GM19395 (cell line): ENCODE measurements at regions not wholly inside any gene's neighbourhood (a gene's known extent, or its start where the extent isn't known, plus 50 kb on each side); places are given as distances from the start of the nearest gene placed in this dataset.

Experiments
- ATAC-seq: cut with Tn5 transposase; IDR thresholded peaks from one replicate; pipeline ENCODE4 v1.9.1; 2021; ENCODE audit warnings: mild to moderate bottlenecking, moderate library complexity; ENCODE audit not compliant: unreplicated experiment

GRCh38 chr7:46233585-46234329, 312.7 kb upstream of the IGFBP3 start:
- peak; percentile 87 for ATAC-seq

DNA sequence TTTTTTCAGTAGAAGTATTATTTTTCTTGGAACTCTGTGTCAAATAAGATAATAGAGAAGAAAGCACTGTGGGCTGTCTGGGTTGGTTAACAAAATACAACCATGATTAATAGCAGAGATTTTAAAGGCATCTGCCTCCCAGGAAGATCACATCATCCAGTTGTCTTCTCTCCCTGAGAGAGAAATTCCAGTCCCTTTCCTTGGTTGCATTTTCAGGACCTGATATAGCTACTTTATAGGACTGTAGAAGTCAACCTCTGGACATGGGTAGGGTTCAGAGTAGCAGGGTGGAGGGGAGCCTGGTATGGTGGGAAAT, 309.9 kb upstream of the IGFBP3 start:
- no peak for ATAC-seq

DNA sequence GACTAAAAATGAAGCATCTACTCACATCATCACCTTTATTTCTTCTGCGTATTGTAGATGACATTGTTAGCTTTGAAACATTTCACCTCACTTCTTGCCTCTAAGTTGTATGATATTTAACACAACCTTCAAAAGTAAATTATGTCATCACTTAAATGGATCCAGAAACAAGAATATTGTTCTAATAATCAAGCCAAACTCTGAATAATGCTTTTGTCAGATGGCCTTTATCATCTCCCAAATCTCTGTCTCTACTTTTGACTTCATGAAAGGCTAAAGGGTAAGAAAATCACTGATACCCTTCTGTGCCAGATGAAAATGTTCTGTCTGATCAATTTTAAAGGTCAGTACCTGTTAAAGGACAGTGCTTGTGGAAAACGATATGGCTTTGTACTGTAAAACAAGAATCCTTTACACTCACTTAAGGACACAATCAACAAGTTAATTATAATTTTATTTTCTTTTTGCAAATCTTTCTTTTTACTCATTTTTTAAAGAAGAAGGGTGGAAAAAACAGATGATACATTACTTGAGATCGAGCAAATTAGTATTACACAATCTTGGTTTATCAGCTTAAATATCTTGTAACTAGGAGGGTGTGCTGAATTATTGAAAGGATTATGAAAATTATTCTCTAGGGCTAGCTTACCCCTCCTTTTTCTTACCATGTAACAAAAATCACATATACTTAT, 309.4 kb upstream of the IGFBP3 start:
- ATAC-seq = no peak

- no peak for ATAC-seq
These were observed 308.3 kb upstream of the IGFBP3 start for GRCh38 chr7:46229409-46229808.

DNA sequence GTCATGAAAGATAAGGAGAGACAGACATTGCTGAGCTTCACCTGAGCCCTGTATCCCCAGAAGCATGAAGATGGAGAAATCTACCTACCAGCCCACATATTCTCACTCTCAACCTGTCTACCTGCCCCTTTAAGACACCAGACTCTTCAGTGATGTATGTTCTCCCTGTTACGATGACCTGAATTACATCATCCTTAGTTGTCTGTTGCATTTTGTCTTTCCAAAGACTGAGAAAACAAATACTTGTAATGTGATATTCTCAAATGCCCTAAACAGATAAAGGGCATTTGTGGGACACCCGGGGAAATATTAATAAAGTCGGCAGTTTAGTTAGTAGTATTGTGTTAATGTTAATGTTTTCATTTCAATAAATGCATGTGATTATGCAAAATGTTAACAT, 305.8 kb upstream of the IGFBP3 start:
- ATAC-seq = no peak

- ATAC-seq = no peak
These were observed 303.3 kb upstream of the IGFBP3 start for GRCh38 chr7:46224363-46224762.

DNA sequence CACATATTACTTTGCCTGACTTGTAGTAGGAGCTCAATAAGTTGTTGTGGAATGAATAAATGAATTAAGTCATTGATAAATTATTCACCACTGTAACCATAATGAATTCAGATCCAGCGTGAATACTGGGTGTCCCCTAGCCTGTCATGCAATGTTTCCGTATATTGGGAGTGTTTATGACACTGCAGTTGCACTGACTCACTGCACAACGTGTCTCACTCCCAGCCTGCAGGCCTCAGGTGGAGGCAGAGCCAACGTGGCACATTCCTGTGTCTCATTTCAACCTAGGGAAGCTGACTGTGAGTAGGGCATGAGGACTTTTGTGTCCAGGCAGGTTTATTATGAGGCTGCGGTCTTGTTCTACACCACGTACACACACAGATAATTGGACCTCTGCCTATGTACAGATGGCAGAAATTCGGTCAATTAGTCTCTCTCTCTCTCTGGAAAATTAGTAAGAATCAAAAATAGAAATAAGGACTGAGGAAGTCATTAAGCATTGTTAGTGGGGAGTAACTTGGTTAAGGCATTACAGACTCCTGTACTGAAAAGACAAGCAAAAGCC, 299.1 kb upstream of the IGFBP3 start:
- no peak for ATAC-seq

GRCh38 chr7:46218461-46219200, 297.6 kb upstream of the IGFBP3 start:
- no peak for ATAC-seq

DNA sequence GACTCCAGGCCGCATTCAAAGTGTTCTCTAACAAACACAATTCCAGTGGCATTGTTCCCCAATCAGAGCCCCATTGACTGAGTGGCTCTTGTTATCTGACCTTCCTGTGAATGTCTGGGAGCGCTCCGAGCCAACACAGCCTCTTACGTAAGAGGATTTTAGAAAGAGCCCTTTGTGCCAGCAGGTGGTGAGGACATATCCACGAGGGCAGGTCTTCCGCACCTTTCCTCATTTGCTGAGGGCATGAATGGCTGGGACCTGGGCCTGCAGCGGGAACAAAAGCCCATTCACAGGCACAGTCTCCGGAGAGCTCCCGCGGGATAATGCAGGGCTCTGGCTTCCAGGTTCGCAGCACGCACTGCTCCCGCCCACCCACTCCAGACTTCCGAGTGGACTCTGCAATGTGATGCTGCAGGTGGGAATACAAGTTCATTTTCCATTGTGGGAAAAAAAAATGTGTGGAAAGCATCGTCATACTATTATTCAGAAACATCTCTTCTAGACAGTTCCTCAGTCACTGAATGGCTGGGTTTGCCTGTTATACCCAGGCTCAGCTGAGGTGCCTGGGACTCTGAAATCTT, 295.0 kb upstream of the IGFBP3 start:
- no peak for ATAC-seq

GRCh38 chr7:46214526-46214925, 293.5 kb upstream of the IGFBP3 start:
- no peak for ATAC-seq

- no peak for ATAC-seq
These were observed 292.1 kb upstream of the IGFBP3 start for GRCh38 chr7:46213154-46213537.

- no peak for ATAC-seq
These were observed 291.5 kb upstream of the IGFBP3 start for GRCh38 chr7:46212425-46213153.

DNA sequence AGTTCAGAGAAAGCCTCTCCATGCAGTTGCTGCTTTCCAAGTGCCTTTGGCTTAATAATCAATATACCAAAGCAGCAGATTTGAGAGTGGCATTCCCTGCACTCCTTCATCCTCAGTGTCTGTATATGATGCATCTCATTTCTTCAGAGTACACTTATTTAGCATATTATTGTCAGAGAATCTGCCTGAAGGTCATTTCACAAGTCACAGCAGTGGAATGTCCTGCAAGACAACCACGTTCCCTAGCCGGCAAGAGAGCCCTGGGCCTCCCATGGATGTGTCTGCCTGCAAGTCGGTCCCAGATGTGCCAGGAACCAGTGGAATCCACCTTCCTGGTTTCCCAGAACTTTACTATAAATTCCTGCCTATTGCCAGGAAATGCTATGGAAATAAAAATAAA, 289.4 kb upstream of the IGFBP3 start:
- ATAC-seq = no peak

GRCh38 chr7:46209611-46210388, 288.7 kb upstream of the IGFBP3 start:
- no peak for ATAC-seq

DNA sequence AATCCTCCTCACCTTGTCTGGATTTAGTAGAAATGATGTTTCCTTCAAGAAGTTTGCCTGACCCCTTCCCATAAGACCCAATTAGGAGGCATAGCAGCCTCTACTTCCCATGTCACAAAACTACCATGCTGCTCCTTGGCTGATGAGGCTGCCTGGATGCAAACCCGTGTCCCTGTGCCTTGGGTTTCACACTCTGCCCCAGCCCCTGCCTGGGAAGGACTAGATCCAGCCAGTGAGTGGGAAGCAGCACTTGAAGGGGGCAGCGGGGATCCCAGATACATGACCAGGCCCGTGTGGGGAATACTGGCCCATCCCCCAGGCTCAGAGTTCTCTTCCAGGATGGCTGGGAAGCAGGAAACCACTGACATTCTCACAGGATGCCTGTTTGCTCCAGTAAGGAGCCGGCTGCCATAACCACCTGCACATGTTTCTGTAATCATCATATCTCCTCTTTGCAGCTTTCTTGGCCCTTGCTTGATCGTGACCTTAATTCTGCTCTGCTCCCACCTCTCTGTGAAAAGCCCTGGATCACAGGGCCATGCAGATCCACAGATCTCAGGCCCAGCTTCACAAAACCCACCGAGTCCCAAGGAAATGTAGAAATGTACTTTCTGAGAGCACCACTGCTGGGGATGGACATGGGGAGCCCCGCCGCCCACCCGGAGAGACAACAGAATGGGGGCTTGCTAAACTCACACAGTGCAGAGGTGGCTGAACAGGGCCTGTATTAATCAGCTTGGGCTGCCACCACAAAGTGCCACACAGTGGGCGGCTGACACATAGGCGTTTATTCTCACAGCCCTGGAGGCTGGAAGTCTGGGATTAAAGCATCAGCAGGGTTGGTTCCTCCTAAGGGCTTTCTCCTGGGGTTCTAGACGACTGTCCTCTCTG, 287.8 kb upstream of the IGFBP3 start:
- ATAC-seq = no peak

- ATAC-seq = no peak
These were observed 287.0 kb upstream of the IGFBP3 start for GRCh38 chr7:46207931-46208634.

GRCh38 chr7:46206476-46207060, 285.5 kb upstream of the IGFBP3 start:
- ATAC-seq = no peak

- ATAC-seq = no peak
These were observed 284.4 kb upstream of the IGFBP3 start for GRCh38 chr7:46205478-46205877.
